ENCODE measurements at regions not wholly inside any gene's neighbourhood (a gene's known extent, or its start where the extent isn't known, plus 50 kb on each side); places are given as distances from the start of the nearest gene placed in this dataset.

GRCh38 chr7:46214526-46214925, 293.5 kb upstream of the IGFBP3 start:
- no peak overlapping the region for H3K4me3 ChIP-seq (ENCODE audit: extremely low read depth in 1 of 4, insufficient read depth in 2 of 4, low read depth in 3 of 4, low read length in 4 of 4)
- no peaks in the 10 kb centered on the region for H3K27me3 ChIP-seq (replicated peaks in 1 of 4; ENCODE audit: control insufficient read depth in 3 of 4, extremely low read depth in 1 of 4, insufficient read depth in 3 of 4, low read length in 3 of 4)
- no peak overlapping the region for H3K18ac ChIP-seq (ENCODE audit: extremely low read depth, low read length)
- 100% methylated on average over 1 of the region's 1 CpG; no CpG with 5 or more reads in 1 of the 2 experiments for WGBS, 2 experiments (ENCODE audit: extremely low coverage in 1 of 2, insufficient coverage in 1 of 2, insufficient read length in 1 of 2, insufficient replicate concordance in 2 of 2, low coverage in 1 of 2, low lambda C conversion rate in 2 of 2, missing lambda C conversion rate in 1 of 2)
- no peak overlapping the region for H4K8ac ChIP-seq (ENCODE audit: extremely low read depth, insufficient read depth, low read length)
- CTCF ChIA-PET (ENCODE audit: partially characterized antibody), result interaction anchor here (0.8 to 1.5 kb wide), 4 partner anchors 15 to 364 kb away, joined by 3 to 4 read pairs (median 3); no protein-coding TSS in a partner anchor
- H3K9ac ChIP-seq (replicated peaks in 1 of 4; ENCODE audit: extremely low read depth in 1 of 4, low read depth in 3 of 4, low read length in 3 of 4), result no peak overlapping the region
- H2BK5ac ChIP-seq (ENCODE audit: low read depth, low read length), result no peak overlapping the region
- H3K23me2 ChIP-seq (ENCODE audit: low read depth, low read length), result no peaks in the 10 kb centered on the region
- H3K56ac ChIP-seq (replicated peaks; ENCODE audit: insufficient read length, low read depth, low read length), result no peak overlapping the region
- H2AFZ ChIP-seq (ENCODE audit: low read length), result no peak overlapping the region
- no peak overlapping the region for H4K91ac ChIP-seq (replicated peaks; ENCODE audit: insufficient read length, low read length)
- H3K27ac ChIP-seq (ENCODE audit: low read depth, low read length), result no peak overlapping the region
- no peaks in the 10 kb centered on the region; a peak in 1 of 7 replicates for H3K4me1 ChIP-seq (replicated peaks in 1 of 4; ENCODE audit: control insufficient read depth in 3 of 4, insufficient read depth in 4 of 4, low read length in 3 of 4)
- no peaks in the 10 kb centered on the region for H3K36me3 ChIP-seq (ENCODE audit: control insufficient read depth in 2 of 4, insufficient read depth in 4 of 4, low read length in 3 of 4)
- no peak overlapping the region for H3K4ac ChIP-seq (replicated peaks; ENCODE audit: insufficient read length, low read depth, low read length)
- DNase-seq (ENCODE audit: low read depth in 1 of 2, low spot score in 2 of 2) (no peak), FAIRE-seq (no peak)
- POLR2A ChIA-PET (ENCODE audit: partially characterized antibody), result interaction anchor here (0.9 kb wide), 1 partner anchor 74 kb away, joined by 3 read pairs; no protein-coding TSS in a partner anchor
- no peak overlapping the region for H2BK20ac ChIP-seq (ENCODE audit: low read length)
- no peak overlapping the region for H2BK12ac ChIP-seq (ENCODE audit: low read depth, low read length)
- H2BK120ac ChIP-seq (replicated peaks; ENCODE audit: low read depth, low read length), result no peak overlapping the region
- H3K14ac ChIP-seq (ENCODE audit: insufficient read length), result no peak overlapping the region
- H3K79me1 ChIP-seq (ENCODE audit: low read depth, low read length), result no peaks in the 10 kb centered on the region
- H3K4me2 ChIP-seq (ENCODE audit: insufficient read depth in 1 of 2, low read depth in 2 of 2, low read length in 2 of 2), result no peak overlapping the region
- no peaks in the 10 kb centered on the region for H3K79me2 ChIP-seq (ENCODE audit: control insufficient read depth in 1 of 2, insufficient read depth in 2 of 2, low read length in 2 of 2)
- H2AK5ac ChIP-seq (ENCODE audit: low read depth, low read length), result no peak overlapping the region; the same call in 1 of the 2 replicates
- no peak overlapping the region for H3K23ac ChIP-seq (ENCODE audit: insufficient read length)
- no peaks in the 10 kb centered on the region for H4K20me1 ChIP-seq (replicated peaks in 1 of 2; ENCODE audit: control insufficient read depth in 1 of 2, insufficient read depth in 2 of 2, low read length in 2 of 2)
- no peak overlapping the region for H4K5ac ChIP-seq (ENCODE audit: insufficient read length, low read depth, low read length)
- H2BK15ac ChIP-seq (ENCODE audit: low read length), result no peak overlapping the region
- H3K9me3 ChIP-seq (ENCODE audit: insufficient read depth in 2 of 2, low read depth in 1 of 2, low read length in 1 of 2), result no peaks in the 10 kb centered on the region
- TF ChIP-seq HDAC6 (IDR thresholded peaks at IDR 0.05; ENCODE audit: low read depth, low read length) (no peak), CHD1 (IDR thresholded peaks at IDR 0.05; ENCODE audit: low read depth, low read length) (no peak), SRF (IDR thresholded peaks at IDR 0.05; ENCODE audit: low read depth, low read length) (no peak), KDM5A (IDR thresholded peaks at IDR 0.05; ENCODE audit: low read length) (no peak), SIX5 (IDR thresholded peaks at IDR 0.05; ENCODE audit: low read depth, low read length) (no peak), CBX8 (IDR thresholded peaks at IDR 0.05; ENCODE audit: borderline replicate concordance, low read depth, low read length) (no peak), TBP (IDR thresholded peaks at IDR 0.05; ENCODE audit: low read depth, low read length) (no peak), RFX5 (IDR thresholded peaks at IDR 0.05; ENCODE audit: borderline replicate concordance, low read depth, low read length) (no peak), SAP30 (IDR thresholded peaks at IDR 0.05; ENCODE audit: insufficient read depth, insufficient replicate concordance, low read length) (no peak), JUN (IDR thresholded peaks at IDR 0.05; ENCODE audit: low read depth, low read length) (no peak), GTF2F1 (IDR thresholded peaks at IDR 0.05; ENCODE audit: borderline replicate concordance, low read depth, low read length) (no peak), POU5F1 (IDR thresholded peaks at IDR 0.05; ENCODE audit: low read depth, low read length) (no peak)
- TF ChIP-seq, protein P1, sequence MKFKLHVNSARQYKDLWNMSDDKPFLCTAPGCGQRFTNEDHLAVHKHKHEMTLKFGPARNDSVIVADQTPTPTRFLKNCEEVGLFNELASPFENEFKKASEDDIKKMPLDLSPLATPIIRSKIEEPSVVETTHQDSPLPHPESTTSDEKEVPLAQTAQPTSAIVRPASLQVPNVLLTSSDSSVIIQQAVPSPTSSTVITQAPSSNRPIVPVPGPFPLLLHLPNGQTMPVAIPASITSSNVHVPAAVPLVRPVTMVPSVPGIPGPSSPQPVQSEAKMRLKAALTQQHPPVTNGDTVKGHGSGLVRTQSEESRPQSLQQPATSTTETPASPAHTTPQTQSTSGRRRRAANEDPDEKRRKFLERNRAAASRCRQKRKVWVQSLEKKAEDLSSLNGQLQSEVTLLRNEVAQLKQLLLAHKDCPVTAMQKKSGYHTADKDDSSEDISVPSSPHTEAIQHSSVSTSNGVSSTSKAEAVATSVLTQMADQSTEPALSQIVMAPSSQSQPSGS (IDR thresholded peaks at IDR 0.05; ENCODE audit: low read length), result no peak

All from H1 (cell line).